ENCODE measurements at regions not wholly inside any gene's neighbourhood (a gene's known extent, or its start where the extent isn't known, plus 50 kb on each side); places are given as distances from the start of the nearest gene placed in this dataset.

DNA sequence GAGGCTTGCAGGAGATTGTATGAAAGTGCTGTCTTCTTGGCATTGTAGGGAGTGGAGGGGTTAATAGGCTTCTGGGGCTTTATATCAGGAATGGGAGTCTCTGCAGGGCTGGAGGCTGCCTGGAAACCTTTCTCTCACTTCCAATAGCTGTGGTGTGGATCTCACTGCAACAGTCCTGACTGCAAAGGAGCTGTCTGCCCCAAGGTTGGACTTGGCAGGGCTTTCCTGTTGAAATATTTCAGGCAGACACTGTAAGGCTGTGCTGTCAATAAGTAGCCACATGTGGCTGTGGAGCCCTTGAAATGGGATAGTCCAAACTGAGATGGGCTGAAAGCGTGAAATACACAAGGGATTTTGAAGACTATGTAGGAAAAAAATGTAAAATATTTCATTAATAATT is 399.1 kb upstream of the SPRED2 start:
- H3K27me3 ChIP-seq (ENCODE audit: control insufficient read depth, insufficient read depth, low read length): no peaks in the 10 kb centered on the region
- H3K9me3 ChIP-seq (ENCODE audit: control insufficient read depth, low read length): no peaks in the 10 kb centered on the region
- H3K4me3 ChIP-seq (ENCODE audit: low read length): no peak overlapping the region
- H3K36me3 ChIP-seq (ENCODE audit: control insufficient read depth, insufficient read depth, low read length): no peaks in the 10 kb centered on the region
- no peaks in the 10 kb centered on the region for H3K4me1 ChIP-seq (ENCODE audit: control insufficient read depth, insufficient read depth, low read length)
- H3K9ac ChIP-seq (ENCODE audit: low read length): no peak overlapping the region

DNA sequence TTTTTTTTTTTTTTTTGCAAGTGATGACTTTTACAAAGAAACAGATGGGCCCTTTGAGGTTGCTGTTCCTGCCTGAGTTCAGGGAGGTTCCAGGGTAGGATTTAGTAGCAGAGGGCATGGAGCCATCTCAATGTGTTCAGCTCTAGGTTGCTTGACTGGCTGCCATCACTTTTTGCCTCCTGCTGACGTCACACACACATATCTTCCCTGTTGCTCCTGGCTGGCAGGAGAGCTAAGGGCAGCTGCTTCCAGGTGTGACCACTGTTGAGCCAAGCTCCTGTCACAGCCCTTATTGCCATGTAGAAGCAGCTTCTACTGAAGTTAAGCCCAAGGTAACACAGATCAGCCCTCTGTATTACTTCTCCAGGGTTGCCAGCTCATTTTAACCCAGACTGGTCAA is 394.2 kb upstream of the SPRED2 start:
- H3K4me1 ChIP-seq (ENCODE audit: control insufficient read depth, insufficient read depth, low read length): no peaks in the 10 kb centered on the region
- H3K4me3 ChIP-seq (ENCODE audit: low read length): no peak overlapping the region
- no peak overlapping the region for H3K9ac ChIP-seq (ENCODE audit: low read length)
- H3K36me3 ChIP-seq (ENCODE audit: control insufficient read depth, insufficient read depth, low read length): no peaks in the 10 kb centered on the region
- H3K9me3 ChIP-seq (ENCODE audit: control insufficient read depth, low read length): no peaks in the 10 kb centered on the region
- no peaks in the 10 kb centered on the region for H3K27me3 ChIP-seq (ENCODE audit: control insufficient read depth, insufficient read depth, low read length)

GRCh38 chr2:65823511-65823910 is 391.1 kb upstream of the SPRED2 start:
- no peak overlapping the region for H3K9ac ChIP-seq (ENCODE audit: low read length)
- H3K4me3 ChIP-seq (ENCODE audit: low read length): no peak overlapping the region
- no peaks in the 10 kb centered on the region for H3K9me3 ChIP-seq (ENCODE audit: control insufficient read depth, low read length)
- no peaks in the 10 kb centered on the region for H3K36me3 ChIP-seq (ENCODE audit: control insufficient read depth, insufficient read depth, low read length)
- no peaks in the 10 kb centered on the region for H3K27me3 ChIP-seq (ENCODE audit: control insufficient read depth, insufficient read depth, low read length)
- H3K4me1 ChIP-seq (ENCODE audit: control insufficient read depth, insufficient read depth, low read length): no peaks in the 10 kb centered on the region

DNA sequence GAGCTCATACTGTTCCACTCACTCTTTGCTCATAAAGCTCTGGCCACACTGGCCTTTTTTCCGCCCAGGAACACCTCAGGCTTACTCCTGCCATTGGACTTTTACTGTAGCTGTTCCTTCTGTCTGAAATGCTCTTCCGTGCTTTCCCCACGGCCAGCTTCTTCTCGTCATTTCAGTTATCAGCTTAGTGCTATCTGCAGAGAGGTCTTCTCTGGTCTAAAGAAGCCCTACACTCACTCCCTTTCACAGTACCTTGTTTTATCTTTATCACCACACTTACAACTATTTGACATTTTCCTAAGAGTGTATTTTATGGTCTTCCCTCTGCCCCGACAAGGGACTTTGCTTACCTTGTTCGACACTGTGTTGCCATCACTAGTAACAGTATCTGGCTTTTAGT is 388.1 kb upstream of the SPRED2 start:
- Histone ChIP-seq H3K4me1 (ENCODE audit: control insufficient read depth, insufficient read depth, low read length) (no peaks in the 10 kb centered on the region), H3K36me3 (ENCODE audit: control insufficient read depth, insufficient read depth, low read length) (no peaks in the 10 kb centered on the region), H3K9me3 (ENCODE audit: control insufficient read depth, low read length) (no peaks in the 10 kb centered on the region), H3K4me3 (ENCODE audit: low read length) (no peak overlapping the region), H3K9ac (ENCODE audit: low read length) (no peak overlapping the region), H3K27me3 (ENCODE audit: control insufficient read depth, insufficient read depth, low read length) (no peaks in the 10 kb centered on the region)

- no peaks in the 10 kb centered on the region for H3K9me3 ChIP-seq (ENCODE audit: control insufficient read depth, low read length)
- H3K36me3 ChIP-seq (ENCODE audit: control insufficient read depth, insufficient read depth, low read length): no peaks in the 10 kb centered on the region
- H3K4me1 ChIP-seq (ENCODE audit: control insufficient read depth, insufficient read depth, low read length): no peaks in the 10 kb centered on the region
- H3K9ac ChIP-seq (ENCODE audit: low read length): no peak overlapping the region
- H3K27me3 ChIP-seq (ENCODE audit: control insufficient read depth, insufficient read depth, low read length): no peaks in the 10 kb centered on the region
- no peak overlapping the region for H3K4me3 ChIP-seq (ENCODE audit: low read length)
Observed at GRCh38 chr2:65819963-65820362, 387.6 kb upstream of the SPRED2 start.

DNA sequence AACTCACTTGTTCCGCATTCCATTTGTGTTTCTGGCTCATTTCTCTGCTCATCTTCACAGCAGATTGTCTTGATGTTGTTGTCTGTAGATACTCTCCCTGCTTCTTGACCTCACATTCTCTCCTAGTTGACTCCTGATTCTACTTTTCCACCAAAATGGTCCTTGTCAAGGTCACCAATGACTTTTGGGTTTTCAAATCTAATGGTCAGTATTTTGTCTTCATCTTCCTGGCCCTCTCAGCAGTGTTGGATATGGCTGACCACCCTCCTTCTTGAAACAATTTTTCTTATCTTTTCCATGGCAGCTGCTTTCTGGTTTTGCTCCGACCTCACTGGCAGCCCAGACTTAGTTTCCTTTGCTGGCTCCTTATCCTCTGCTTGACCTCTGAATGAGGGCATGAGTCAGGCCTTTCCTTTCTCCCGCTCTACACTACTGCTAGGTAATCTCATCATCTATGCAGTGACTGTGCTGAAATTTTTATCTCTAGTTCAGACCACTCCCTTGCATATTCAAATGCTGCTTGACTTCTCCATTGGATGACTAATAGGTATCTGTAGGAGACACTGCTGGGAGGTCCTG is 386.6 kb upstream of the SPRED2 start:
- no peaks in the 10 kb centered on the region for H3K9me3 ChIP-seq (ENCODE audit: control insufficient read depth, low read length)
- H3K27me3 ChIP-seq (ENCODE audit: control insufficient read depth, insufficient read depth, low read length): no peaks in the 10 kb centered on the region
- no peak overlapping the region for H3K4me3 ChIP-seq (ENCODE audit: low read length)
- no peaks in the 10 kb centered on the region for H3K36me3 ChIP-seq (ENCODE audit: control insufficient read depth, insufficient read depth, low read length)
- H3K4me1 ChIP-seq (ENCODE audit: control insufficient read depth, insufficient read depth, low read length): no peaks in the 10 kb centered on the region
- H3K9ac ChIP-seq (ENCODE audit: low read length): no peak overlapping the region

DNA sequence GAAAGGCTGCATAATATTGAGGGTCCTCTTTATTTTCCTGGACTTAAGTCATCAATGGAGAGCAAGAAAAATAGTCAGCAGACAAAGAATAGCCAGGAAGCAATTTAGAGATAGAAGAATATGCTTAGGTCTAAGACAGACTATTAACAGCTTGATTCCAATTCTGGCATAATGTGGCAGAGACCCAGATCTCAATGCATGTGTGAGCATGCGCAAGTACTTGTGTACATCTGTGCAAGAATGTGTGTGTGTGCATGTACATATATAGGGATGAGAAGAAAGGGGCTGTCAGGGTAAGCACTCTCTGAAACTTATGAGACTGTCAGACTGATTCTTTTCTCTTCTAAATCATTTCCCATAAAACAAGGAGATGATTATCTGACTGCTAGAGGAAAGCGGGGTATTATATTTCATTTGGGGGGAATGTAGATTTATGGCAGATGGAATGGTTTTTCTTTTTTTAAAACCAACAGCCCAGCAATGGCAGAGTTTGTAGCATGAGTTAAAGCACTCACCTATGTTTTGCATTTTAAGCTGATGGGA is 381.3 kb upstream of the SPRED2 start:
- Histone ChIP-seq H3K9ac (ENCODE audit: low read length) (no peak overlapping the region), H3K4me3 (ENCODE audit: low read length) (no peak overlapping the region), H3K27me3 (ENCODE audit: control insufficient read depth, insufficient read depth, low read length) (no peaks in the 10 kb centered on the region), H3K36me3 (ENCODE audit: control insufficient read depth, insufficient read depth, low read length) (no peaks in the 10 kb centered on the region), H3K4me1 (ENCODE audit: control insufficient read depth, insufficient read depth, low read length) (no peaks in the 10 kb centered on the region), H3K9me3 (ENCODE audit: control insufficient read depth, low read length) (no peaks in the 10 kb centered on the region)

- H3K4me1 ChIP-seq (ENCODE audit: control insufficient read depth, insufficient read depth, low read length): no peaks in the 10 kb centered on the region
- H3K36me3 ChIP-seq (ENCODE audit: control insufficient read depth, insufficient read depth, low read length): no peaks in the 10 kb centered on the region
- H3K9me3 ChIP-seq (ENCODE audit: control insufficient read depth, low read length): no peaks in the 10 kb centered on the region
- H3K4me3 ChIP-seq (ENCODE audit: low read length): no peak overlapping the region
- H3K9ac ChIP-seq (ENCODE audit: low read length): no peak overlapping the region
- no peaks in the 10 kb centered on the region for H3K27me3 ChIP-seq (ENCODE audit: control insufficient read depth, insufficient read depth, low read length)
Observed at GRCh38 chr2:65812887-65813286, 380.5 kb upstream of the SPRED2 start.

GRCh38 chr2:65807942-65808341 is 375.5 kb upstream of the SPRED2 start:
- Histone ChIP-seq H3K4me1 (ENCODE audit: control insufficient read depth, insufficient read depth, low read length) (no peaks in the 10 kb centered on the region), H3K4me3 (ENCODE audit: low read length) (no peak overlapping the region), H3K9ac (ENCODE audit: low read length) (no peak overlapping the region), H3K9me3 (ENCODE audit: control insufficient read depth, low read length) (no peaks in the 10 kb centered on the region), H3K27me3 (ENCODE audit: control insufficient read depth, insufficient read depth, low read length) (peaks cover 5% of the 10 kb centered on the region), H3K36me3 (ENCODE audit: control insufficient read depth, insufficient read depth, low read length) (no peaks in the 10 kb centered on the region)

DNA sequence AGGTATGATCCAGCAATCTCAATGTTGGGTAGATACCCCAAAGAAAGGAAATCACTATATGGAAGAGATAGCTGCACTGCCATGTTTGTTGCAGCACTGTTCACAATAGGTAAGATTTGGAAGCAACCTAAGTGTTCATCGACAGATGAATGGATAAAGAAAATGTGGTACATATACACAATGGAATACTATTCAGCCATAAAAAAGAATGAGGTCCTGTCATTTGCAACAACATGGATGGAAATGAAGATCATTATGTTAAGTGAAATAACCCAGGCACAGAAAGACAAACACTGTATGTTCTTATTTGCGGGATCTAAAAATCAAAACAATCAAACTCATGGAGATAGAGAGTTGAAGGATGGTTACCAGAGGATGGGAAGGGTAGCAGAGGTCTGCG is 372.4 kb upstream of the SPRED2 start:
- Histone ChIP-seq H3K9ac (ENCODE audit: low read length) (no peak overlapping the region), H3K4me3 (ENCODE audit: low read length) (no peak overlapping the region)

DNA sequence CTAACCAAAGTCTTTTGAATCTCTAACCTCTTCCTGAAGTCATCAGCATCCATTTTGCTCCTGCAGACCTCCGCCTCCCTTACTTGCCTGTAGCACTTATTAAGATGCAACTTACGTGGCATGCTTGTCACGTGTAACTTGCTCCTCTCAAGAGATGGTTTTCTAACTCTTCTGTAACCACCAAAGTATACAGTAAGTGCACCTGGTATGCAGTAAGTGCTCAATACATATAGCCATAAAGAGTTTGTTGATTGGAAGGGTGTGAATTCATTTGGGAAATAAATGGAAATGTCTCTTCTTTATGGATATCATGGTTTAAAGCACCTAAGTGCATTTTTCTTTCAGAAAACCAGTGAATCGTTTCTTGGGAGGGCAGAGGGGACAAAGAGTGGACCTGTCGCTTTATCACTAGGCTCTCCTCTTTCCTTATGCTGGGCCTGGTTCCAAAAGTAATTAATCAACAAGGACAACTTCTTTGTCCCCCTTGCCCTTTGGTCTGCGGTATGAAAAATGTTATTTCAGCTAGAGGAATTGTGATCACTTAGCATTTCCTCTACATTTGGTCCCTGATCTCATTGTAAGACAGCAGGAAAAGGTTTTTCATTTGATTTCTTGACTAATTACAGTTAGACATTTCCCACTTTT is 370.0 kb upstream of the SPRED2 start:
- H3K9ac ChIP-seq (ENCODE audit: low read length): no peak overlapping the region
- H3K36me3 ChIP-seq (ENCODE audit: control insufficient read depth, insufficient read depth, low read length): no peaks in the 10 kb centered on the region
- H3K4me1 ChIP-seq (ENCODE audit: control insufficient read depth, insufficient read depth, low read length): no peaks in the 10 kb centered on the region
- no peak overlapping the region for H3K4me3 ChIP-seq (ENCODE audit: low read length)
- peaks cover 5% of the 10 kb centered on the region for H3K27me3 ChIP-seq (ENCODE audit: control insufficient read depth, insufficient read depth, low read length)
- H3K9me3 ChIP-seq (ENCODE audit: control insufficient read depth, low read length): no peaks in the 10 kb centered on the region

More for the DNA sequence above, 372.4 kb upstream of the SPRED2 start:
- H3K4me1 ChIP-seq (ENCODE audit: control insufficient read depth, insufficient read depth, low read length): no peaks in the 10 kb centered on the region
- H3K9me3 ChIP-seq (ENCODE audit: control insufficient read depth, low read length): no peaks in the 10 kb centered on the region
- H3K36me3 ChIP-seq (ENCODE audit: control insufficient read depth, insufficient read depth, low read length): no peaks in the 10 kb centered on the region
- H3K27me3 ChIP-seq (ENCODE audit: control insufficient read depth, insufficient read depth, low read length): peaks cover 5% of the 10 kb centered on the region

- Histone ChIP-seq H3K27me3 (ENCODE audit: control insufficient read depth, insufficient read depth, low read length) (peaks cover 5% of the 10 kb centered on the region), H3K9me3 (ENCODE audit: control insufficient read depth, low read length) (no peaks in the 10 kb centered on the region)
Observed at GRCh38 chr2:65800998-65801397, 368.6 kb upstream of the SPRED2 start.

More at GRCh38 chr2:65800998-65801397, 368.6 kb upstream of the SPRED2 start:
- H3K4me1 ChIP-seq (ENCODE audit: control insufficient read depth, insufficient read depth, low read length): no peaks in the 10 kb centered on the region
- H3K4me3 ChIP-seq (ENCODE audit: low read length): no peak overlapping the region
- no peak overlapping the region for H3K9ac ChIP-seq (ENCODE audit: low read length)
- no peaks in the 10 kb centered on the region for H3K36me3 ChIP-seq (ENCODE audit: control insufficient read depth, insufficient read depth, low read length)
